ENCODE measurements at regions not wholly inside any gene's neighbourhood (a gene's known extent, or its start where the extent isn't known, plus 50 kb on each side); places are given as distances from the start of the nearest gene placed in this dataset.

GRCh38 chr9:80012557-80013330 is 441.0 kb downstream of the TLE4 start:
- H2BK20ac ChIP-seq (ENCODE audit: low read length) = no peak overlapping the region
- FAIRE-seq = no peak
- H3K4me1 ChIP-seq (replicated peaks in 1 of 4; ENCODE audit: control insufficient read depth in 3 of 4, insufficient read depth in 4 of 4, low read length in 3 of 4) = no peaks in the 10 kb centered on the region
- H3K23me2 ChIP-seq (ENCODE audit: low read depth, low read length) = no peaks in the 10 kb centered on the region
- no peaks in the 10 kb centered on the region for H3K79me1 ChIP-seq (ENCODE audit: low read depth, low read length)
- no peak overlapping the region for H3K56ac ChIP-seq (replicated peaks; ENCODE audit: insufficient read length, low read depth, low read length)
- H3K9ac ChIP-seq (replicated peaks in 1 of 4; ENCODE audit: extremely low read depth in 1 of 4, low read depth in 3 of 4, low read length in 3 of 4) = no peak overlapping the region
- 81% methylated on average over 2 of the region's 2 CpGs; no CpG with 5 or more reads in 1 of the 2 experiments for WGBS, 2 experiments (ENCODE audit: extremely low coverage in 1 of 2, insufficient coverage in 1 of 2, insufficient read length in 1 of 2, insufficient replicate concordance in 2 of 2, low coverage in 1 of 2, low lambda C conversion rate in 2 of 2, missing lambda C conversion rate in 1 of 2)
- no peaks in the 10 kb centered on the region for H3K27me3 ChIP-seq (replicated peaks in 1 of 4; ENCODE audit: control insufficient read depth in 3 of 4, extremely low read depth in 1 of 4, insufficient read depth in 3 of 4, low read length in 3 of 4)
- no peak overlapping the region for H2BK12ac ChIP-seq (ENCODE audit: low read depth, low read length)
- ChIA-PET POLR2A (ENCODE audit: partially characterized antibody) (no interaction called here), CTCF (ENCODE audit: partially characterized antibody) (interaction anchor here (0.7 to 1.1 kb wide), 2 partner anchors 13 to 961 kb away, joined by 3 to 4 read pairs; no protein-coding TSS in a partner anchor)
- H3K14ac ChIP-seq (ENCODE audit: insufficient read length) = no peak overlapping the region
- no peak overlapping the region for H2BK15ac ChIP-seq (ENCODE audit: low read length)
- no peaks in the 10 kb centered on the region for H3K9me3 ChIP-seq (ENCODE audit: insufficient read depth in 2 of 2, low read depth in 1 of 2, low read length in 1 of 2)
- no peak overlapping the region for H4K8ac ChIP-seq (ENCODE audit: extremely low read depth, insufficient read depth, low read length)
- H3K27ac ChIP-seq (ENCODE audit: low read depth, low read length) = no peak overlapping the region
- no peak overlapping the region for H3K4me3 ChIP-seq (ENCODE audit: extremely low read depth in 1 of 4, insufficient read depth in 2 of 4, low read depth in 3 of 4, low read length in 4 of 4)
- DNase-seq (ENCODE audit: low read depth in 1 of 2, low spot score in 2 of 2) = no peak
- H4K20me1 ChIP-seq (replicated peaks in 1 of 2; ENCODE audit: control insufficient read depth in 1 of 2, insufficient read depth in 2 of 2, low read length in 2 of 2) = no peaks in the 10 kb centered on the region
- H4K91ac ChIP-seq (replicated peaks; ENCODE audit: insufficient read length, low read length) = no peak overlapping the region
- H2AK5ac ChIP-seq (ENCODE audit: low read depth, low read length) = no peak overlapping the region
- no peaks in the 10 kb centered on the region for H3K36me3 ChIP-seq (ENCODE audit: control insufficient read depth in 2 of 4, insufficient read depth in 4 of 4, low read length in 3 of 4)
- H2BK5ac ChIP-seq (ENCODE audit: low read depth, low read length) = no peak overlapping the region
- no peak overlapping the region for H2BK120ac ChIP-seq (replicated peaks; ENCODE audit: low read depth, low read length)
- no peak overlapping the region for H4K5ac ChIP-seq (ENCODE audit: insufficient read length, low read depth, low read length)
- no peak overlapping the region for H3K18ac ChIP-seq (ENCODE audit: extremely low read depth, low read length)
- no peak overlapping the region for H3K23ac ChIP-seq (ENCODE audit: insufficient read length)
- no peaks in the 10 kb centered on the region for H3K79me2 ChIP-seq (ENCODE audit: control insufficient read depth in 1 of 2, insufficient read depth in 2 of 2, low read length in 2 of 2)
- H3K4ac ChIP-seq (replicated peaks; ENCODE audit: insufficient read length, low read depth, low read length) = no peak overlapping the region
- TF ChIP-seq SIX5 (IDR thresholded peaks at IDR 0.05; ENCODE audit: low read depth, low read length) = no peak
- no peak for TF ChIP-seq CBX8 (IDR thresholded peaks at IDR 0.05; ENCODE audit: borderline replicate concordance, low read depth, low read length)
- TF ChIP-seq CBX5 (IDR thresholded peaks at IDR 0.05; ENCODE audit: low read depth, low read length) = no peak
- TF ChIP-seq ASH2L (IDR thresholded peaks at IDR 0.05; ENCODE audit: low read length) = no peak
- TF ChIP-seq PHF8 (conservative IDR thresholded peaks at IDR 0.05; ENCODE audit: low read depth, low read length) = no peak
- no peak for TF ChIP-seq EGR1 (IDR thresholded peaks at IDR 0.05; ENCODE audit: borderline replicate concordance, low read depth, low read length)
- H2AFZ ChIP-seq (ENCODE audit: low read length) = no peak overlapping the region
- no peak overlapping the region for H3K4me2 ChIP-seq (ENCODE audit: insufficient read depth in 1 of 2, low read depth in 2 of 2, low read length in 2 of 2)
